NCI-H1092 treated with DMSO at 0.1 percent for 48 hours (cell line): ENCODE measurements at regions not wholly inside any gene's neighbourhood (a gene's known extent, or its start where the extent isn't known, plus 50 kb on each side); places are given as distances from the start of the nearest gene placed in this dataset.
"Not testable (repeated sequence)": the region's sequence is repeated elsewhere in the genome, so short reads cannot be mapped to it uniquely, and the experiment has no call there.

ENCODE experiments used
- DNase-seq: peaks from one replicate; lab custom pipeline; 2025; lab: John Stamatoyannopoulos, UW

GRCh38 chr22:19641254-19641982, 72.9 kb upstream of the SEPTIN5 start:
- DNase-seq = no peak

GRCh38 chr22:19641983-19642451, 72.3 kb upstream of the SEPTIN5 start:
- DNase-seq = no peak

- no peak for DNase-seq
Measured at GRCh38 chr22:19643448-19644313, 70.6 kb upstream of the SEPTIN5 start.

GRCh38 chr22:19644314-19645223, 69.7 kb upstream of the SEPTIN5 start:
- DNase-seq = no peak

GRCh38 chr22:19645391-19645790, 68.9 kb upstream of the SEPTIN5 start:
- no peak for DNase-seq

- DNase-seq = no peak
Measured at GRCh38 chr22:19645905-19646304, 68.4 kb upstream of the SEPTIN5 start.

GRCh38 chr22:19646383-19646782, 67.9 kb upstream of the SEPTIN5 start:
- no peak for DNase-seq

GRCh38 chr22:19648419-19648929, 65.8 kb upstream of the SEPTIN5 start:
- DNase-seq = no peak

GRCh38 chr22:19652316-19652715, 62.0 kb upstream of the SEPTIN5 start:
- no peak for DNase-seq

GRCh38 chr22:19654338-19654987, 59.8 kb upstream of the SEPTIN5 start:
- DNase-seq = no peak

- DNase-seq = no peak
Measured at GRCh38 chr22:19655399-19655798, 58.9 kb upstream of the SEPTIN5 start.

- no peak for DNase-seq
Measured at GRCh38 chr22:19656541-19657251, 57.6 kb upstream of the SEPTIN5 start.

GRCh38 chr22:19657252-19658056, 56.8 kb upstream of the SEPTIN5 start:
- no peak for DNase-seq

- DNase-seq = no peak
Measured at GRCh38 chr22:19658057-19658966, 56.0 kb upstream of the SEPTIN5 start.

GRCh38 chr22:19658967-19659804, 55.1 kb upstream of the SEPTIN5 start:
- no peak for DNase-seq

- DNase-seq = no peak
Measured at GRCh38 chr22:19659805-19660345, 54.4 kb upstream of the SEPTIN5 start.

- DNase-seq = not testable (repeated sequence)
Measured at GRCh38 chr22:19660583-19660982, 53.7 kb upstream of the SEPTIN5 start.

GRCh38 chr22:19661156-19661555, 53.1 kb upstream of the SEPTIN5 start:
- DNase-seq = no peak
